PC-3 (cell line): ENCODE measurements at regions not wholly inside any gene's neighbourhood (a gene's known extent, or its start where the extent isn't known, plus 50 kb on each side); places are given as distances from the start of the nearest gene placed in this dataset.

ENCODE experiments used
- ATAC-seq: fragments of 200-7000 bp; cut with Tn5 transposase; 2 replicates; pipeline ENCODE4 v1.9.1; 2020; ENCODE audit warnings: mild to moderate bottlenecking, moderate library complexity
- BruUV-seq: library from RNA; stranded (reverse); fragments of 400-500 nt; replicated peaks from 2 replicates; lab custom pipeline; 2021; lab: Mats Ljungman, UMichigan
- CTCF ChIA-PET: fragments of 300-600 bp; sonication (Branson Sonifier 250); formaldehyde crosslinking; loops from one replicate; lab custom pipeline; 2022; ENCODE audit warnings: antibody characterized with exemption; lab: Charles Lee
- POLR2A ChIA-PET: fragments of 300-600 bp; sonication (Branson Sonifier 250); formaldehyde crosslinking; loops from one replicate; lab custom pipeline; 2022; ENCODE audit warnings: antibody characterized with exemption; ENCODE audit not compliant: unreplicated experiment; lab: Charles Lee
- DNase-seq: peaks from one replicate; pipeline ENCODE4 v3.0.0-alpha.2; 2015
- H2AFZ ChIP-seq: fragments of 300-600 bp; sonication (generic); 2 replicates; pipeline ENCODE4 v1.6.0; 2016; ENCODE audit warnings: antibody characterized with exemption, low read length
- H3F3A ChIP-seq: fragments of 300-600 bp; sonication (generic); one replicate; pipeline ENCODE4 v1.6.0; 2017; ENCODE audit warnings: antibody characterized with exemption, low read length, control low read depth, mild to moderate bottlenecking; ENCODE audit not compliant: unreplicated experiment
- H3K27ac ChIP-seq: fragments of 300-600 bp; sonication (generic); 2 replicates; pipeline ENCODE4 v1.5.1; 2016; ENCODE audit warnings: mild to moderate bottlenecking, low read length
- H3K27me3 ChIP-seq: fragments of 300-600 bp; sonication (generic); 2 replicates; pipeline ENCODE4 v1.6.1; 2016; ENCODE audit warnings: low read length, mixed read lengths
- H3K36me3 ChIP-seq: fragments of 300-600 bp; sonication (generic); 2 replicates; pipeline ENCODE4 v1.6.1; 2016; ENCODE audit warnings: low read depth, mixed run types, low read length, mixed read lengths
- H3K4me1 ChIP-seq: fragments of 300-600 bp; sonication (generic); 2 replicates; pipeline ENCODE4 v1.5.1; 2016; ENCODE audit warnings: low read length; ENCODE audit not compliant: insufficient read depth
- H3K4me2 ChIP-seq: fragments of 300-600 bp; sonication (generic); 2 replicates; pipeline ENCODE4 v1.6.0; 2016; ENCODE audit warnings: low read length
- H3K4me3 ChIP-seq: fragments of 300-600 bp; sonication (generic); 2 replicates; pipeline ENCODE4 v1.5.1; 2016; ENCODE audit warnings: mild to moderate bottlenecking, low read length, mixed read lengths
- H3K79me2 ChIP-seq: fragments of 300-600 bp; sonication (generic); 2 replicates; pipeline ENCODE4 v1.6.1; 2017; ENCODE audit warnings: low read length, mixed read lengths
- H3K9ac ChIP-seq: fragments of 300-600 bp; sonication (generic); 2 replicates; pipeline ENCODE4 v1.6.0; 2016; ENCODE audit warnings: mild to moderate bottlenecking, low read length
- H3K9me2 ChIP-seq: fragments of 300-600 bp; sonication (generic); replicated peaks from 2 replicates; pipeline ENCODE4 v1.6.1; 2016; ENCODE audit warnings: mixed run types, low read length, mixed read lengths
- H3K9me3 ChIP-seq: fragments of 300-600 bp; sonication (generic); 2 replicates; pipeline ENCODE4 v1.6.1; 2016; ENCODE audit warnings: low read length, mixed read lengths
- H4K20me1 ChIP-seq: fragments of 300-600 bp; sonication (generic); 2 replicates; pipeline ENCODE4 v1.6.1; 2016; ENCODE audit warnings: low read length, mixed read lengths
- EZH2 ChIP-seq: fragments of 300-600 bp; sonication (generic); IDR thresholded peaks from one replicate; pipeline ENCODE4 v1.6.1; 2017; ENCODE audit warnings: antibody characterized with exemption, mild to moderate bottlenecking, low read length; ENCODE audit not compliant: unreplicated experiment
- EZH2phosphoT487 ChIP-seq: fragments of 300-600 bp; sonication (generic); IDR thresholded peaks from 2 replicates; pipeline ENCODE4 v1.6.1; 2018; ENCODE audit warnings: mild to moderate bottlenecking, antibody characterized with exemption, low read length, borderline replicate concordance
- intact Hi-C: fragments of 100-400 bp; cut with micrococcal nuclease; formaldehyde crosslinking; loops from 2 replicates; pipeline ENCODE4 v1.9.0; 2023
- TF ChIP-seq, protein P1 (sequence below): fragments of 300-600 bp; sonication (generic); conservative IDR thresholded peaks from 2 replicates; pipeline ENCODE4 v1.5.1; 2017; ENCODE audit warnings: antibody characterized with exemption, low read depth, mild to moderate bottlenecking, low read length

DNA sequence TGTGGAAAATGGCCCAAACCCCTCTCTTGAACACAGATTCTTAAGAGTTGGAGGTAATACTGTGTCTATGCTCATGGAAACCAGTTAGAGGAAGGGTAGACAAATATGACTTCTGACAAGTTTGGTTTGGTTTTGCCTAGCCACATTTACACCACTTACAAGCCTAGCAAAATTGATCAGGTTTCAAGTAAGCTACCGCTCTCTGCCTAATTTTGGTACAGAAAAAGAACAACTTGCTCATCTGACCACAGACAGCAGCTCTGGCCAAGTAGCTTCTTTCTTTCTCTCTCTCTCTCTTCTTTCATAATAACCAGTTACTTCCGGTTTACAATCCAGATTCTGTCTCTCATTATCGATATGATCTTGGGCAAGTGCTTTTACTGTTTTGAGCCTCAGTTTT, 260.0 kb downstream of the GLUD2 start:
- H3K9ac ChIP-seq, result no peak overlapping the region
- no peaks in the 10 kb centered on the region for H3K79me2 ChIP-seq
- ChIA-PET POLR2A (no interaction called here), CTCF (no interaction called here)
- H4K20me1 ChIP-seq, result no peaks in the 10 kb centered on the region
- no peak for ATAC-seq
- no peaks in the 10 kb centered on the region for H3F3A ChIP-seq
- no peaks in the 10 kb centered on the region for H3K9me3 ChIP-seq
- TF ChIP-seq, protein P1, sequence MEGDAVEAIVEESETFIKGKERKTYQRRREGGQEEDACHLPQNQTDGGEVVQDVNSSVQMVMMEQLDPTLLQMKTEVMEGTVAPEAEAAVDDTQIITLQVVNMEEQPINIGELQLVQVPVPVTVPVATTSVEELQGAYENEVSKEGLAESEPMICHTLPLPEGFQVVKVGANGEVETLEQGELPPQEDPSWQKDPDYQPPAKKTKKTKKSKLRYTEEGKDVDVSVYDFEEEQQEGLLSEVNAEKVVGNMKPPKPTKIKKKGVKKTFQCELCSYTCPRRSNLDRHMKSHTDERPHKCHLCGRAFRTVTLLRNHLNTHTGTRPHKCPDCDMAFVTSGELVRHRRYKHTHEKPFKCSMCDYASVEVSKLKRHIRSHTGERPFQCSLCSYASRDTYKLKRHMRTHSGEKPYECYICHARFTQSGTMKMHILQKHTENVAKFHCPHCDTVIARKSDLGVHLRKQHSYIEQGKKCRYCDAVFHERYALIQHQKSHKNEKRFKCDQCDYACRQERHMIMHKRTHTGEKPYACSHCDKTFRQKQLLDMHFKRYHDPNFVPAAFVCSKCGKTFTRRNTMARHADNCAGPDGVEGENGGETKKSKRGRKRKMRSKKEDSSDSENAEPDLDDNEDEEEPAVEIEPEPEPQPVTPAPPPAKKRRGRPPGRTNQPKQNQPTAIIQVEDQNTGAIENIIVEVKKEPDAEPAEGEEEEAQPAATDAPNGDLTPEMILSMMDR, result no peak
- no peak overlapping the region for H2AFZ ChIP-seq
- no TSS peak for BruUV-seq
- H3K4me2 ChIP-seq, result no peak overlapping the region
- H3K4me3 ChIP-seq, result no peak overlapping the region
- intact Hi-C loops, result loop anchor here (5.0 kb wide), 1 partner anchor 270 kb away; no protein-coding TSS in a partner anchor
- no peaks in the 10 kb centered on the region for H3K4me1 ChIP-seq
- H3K27me3 ChIP-seq, result no peaks in the 10 kb centered on the region
- DNase-seq, result no peak
- no peaks in the 10 kb centered on the region for H3K9me2 ChIP-seq
- no peaks in the 10 kb centered on the region for H3K36me3 ChIP-seq
- H3K27ac ChIP-seq, result no peak overlapping the region

DNA sequence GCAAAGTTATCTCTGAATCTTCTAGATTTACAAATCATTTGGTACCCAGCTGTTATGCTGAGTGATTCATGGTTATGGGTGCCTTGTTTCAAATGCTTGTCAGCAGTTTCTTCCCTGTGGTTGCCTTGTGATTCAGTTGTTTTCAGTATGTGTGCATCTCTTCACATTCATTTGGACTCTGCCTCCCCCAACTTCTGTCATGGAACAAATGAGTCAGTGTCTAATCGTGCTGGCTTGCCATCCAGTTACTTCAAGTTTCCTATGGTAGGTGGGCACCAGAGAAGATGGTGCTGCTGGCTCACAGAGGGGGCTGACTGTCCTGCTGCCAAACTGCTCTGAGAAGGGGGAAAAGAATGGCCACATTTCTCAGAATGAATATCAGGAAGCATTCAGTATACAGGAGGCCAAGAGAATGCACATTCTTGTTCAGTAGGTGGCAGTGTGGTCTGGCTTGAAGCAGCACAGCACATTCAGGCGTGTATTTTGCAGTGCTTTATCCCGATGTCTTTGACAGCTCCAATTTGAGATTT, 260.9 kb downstream of the GLUD2 start:
- peak; percentile 51 for DNase-seq
- no TSS peak for BruUV-seq

DNA sequence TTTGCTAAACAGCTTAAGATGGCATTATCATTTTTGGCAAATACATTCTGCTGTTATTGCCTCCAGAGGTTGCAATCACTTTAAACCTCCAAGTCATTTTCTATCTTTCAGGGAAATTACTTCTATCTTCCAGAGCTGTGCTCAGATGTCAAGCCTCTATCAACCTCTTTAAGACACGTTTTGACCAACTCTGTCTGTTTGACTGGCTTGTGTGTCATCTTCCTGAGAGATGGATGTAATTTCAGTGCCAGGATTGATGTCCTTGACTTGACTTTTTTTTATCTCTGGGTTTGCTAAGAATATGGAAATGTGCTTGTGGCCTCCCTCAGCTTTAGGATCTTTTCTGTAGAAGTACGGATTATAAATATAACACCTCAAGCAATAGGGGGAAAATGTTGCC, 263.4 kb downstream of the GLUD2 start:
- H3K79me2 ChIP-seq, result no peaks in the 10 kb centered on the region
- no peaks in the 10 kb centered on the region for H3K36me3 ChIP-seq
- CTCF ChIA-PET, result no interaction called here
- H3K9me3 ChIP-seq, result no peaks in the 10 kb centered on the region
- DNase-seq, result no peak
- H3K27ac ChIP-seq, result no peak overlapping the region
- H3F3A ChIP-seq, result no peaks in the 10 kb centered on the region
- ATAC-seq, result no peak
- POLR2A ChIA-PET, result no interaction called here
- no peaks in the 10 kb centered on the region for H3K27me3 ChIP-seq
- no peaks in the 10 kb centered on the region for H3K4me1 ChIP-seq
- BruUV-seq, result no TSS peak
- TF ChIP-seq EZH2phosphoT487 (no peak), EZH2 (no peak)
- TF ChIP-seq, protein P1, result no peak
- H3K9ac ChIP-seq, result no peak overlapping the region
- H3K4me3 ChIP-seq, result no peak overlapping the region
- H4K20me1 ChIP-seq, result no peaks in the 10 kb centered on the region
- no peaks in the 10 kb centered on the region for H3K9me2 ChIP-seq
- intact Hi-C loops, result no loop called here
- H3K4me2 ChIP-seq, result no peak overlapping the region
- H2AFZ ChIP-seq, result no peak overlapping the region

More for the DNA sequence above, 260.9 kb downstream of the GLUD2 start:
- Histone ChIP-seq H4K20me1 (no peaks in the 10 kb centered on the region), H3K4me3 (no peak overlapping the region), H3K27me3 (no peaks in the 10 kb centered on the region), H2AFZ (no peak overlapping the region), H3F3A (no peaks in the 10 kb centered on the region), H3K9me2 (no peaks in the 10 kb centered on the region), H3K27ac (no peak overlapping the region), H3K9ac (no peak overlapping the region), H3K4me1 (no peaks in the 10 kb centered on the region), H3K4me2 (no peak overlapping the region), H3K9me3 (no peaks in the 10 kb centered on the region), H3K79me2 (no peaks in the 10 kb centered on the region), H3K36me3 (no peaks in the 10 kb centered on the region)
- ChIA-PET CTCF (no interaction called here), POLR2A (no interaction called here)
- TF ChIP-seq EZH2phosphoT487, result no peak
- TF ChIP-seq, protein P1, result peak; percentile 65
- peak; percentile 70 for ATAC-seq
- intact Hi-C loops, result loop anchor here (5.0 kb wide), 1 partner anchor 269 kb away; no protein-coding TSS in a partner anchor
